Erythroblast (primary cell): ENCODE measurements at regions not wholly inside any gene's neighbourhood (a gene's known extent, or its start where the extent isn't known, plus 50 kb on each side); places are given as distances from the start of the nearest gene placed in this dataset.

Experiments used
- DNase-seq, 2 experiments: peaks; one replicate each; lab custom pipeline; 2025; lab: John Stamatoyannopoulos, UW
- GATA1 ChIP-seq: IDR thresholded peaks from 2 replicates; pipeline ENCODE4 v1.6.1; 2011; ENCODE audit warnings: low read depth, mild to moderate bottlenecking, control low read depth, low read length, moderate library complexity
- POLR2A ChIP-seq: IDR thresholded peaks from 2 replicates; pipeline ENCODE4 v1.6.1; 2011; ENCODE audit warnings: mild to moderate bottlenecking, low read length

GRCh38 chr12:113670742-113671141 lies 199.1 kb upstream of the LHX5 start:
- TF ChIP-seq GATA1, result no peak
- no peak for TF ChIP-seq POLR2A
- no peak for DNase-seq

GRCh38 chr12:113667676-113668356 lies 196.1 kb upstream of the LHX5 start:
- DNase-seq, result no peak
- no peak for TF ChIP-seq POLR2A
- no peak for TF ChIP-seq GATA1

- no peak for DNase-seq
- no peak for TF ChIP-seq POLR2A
- TF ChIP-seq GATA1, result no peak
Measured at GRCh38 chr12:113667095-113667494, 195.4 kb upstream of the LHX5 start.

GRCh38 chr12:113666223-113666622 lies 194.6 kb upstream of the LHX5 start:
- no peak for TF ChIP-seq GATA1
- no peak for TF ChIP-seq POLR2A
- no peak for DNase-seq

GRCh38 chr12:113665457-113665856 lies 193.8 kb upstream of the LHX5 start:
- TF ChIP-seq GATA1 (no peak), POLR2A (no peak)

GRCh38 chr12:113664224-113664681 lies 192.6 kb upstream of the LHX5 start:
- TF ChIP-seq POLR2A (no peak), GATA1 (no peak)
- DNase-seq, result no peak

More at GRCh38 chr12:113665457-113665856, 193.8 kb upstream of the LHX5 start:
- DNase-seq, result no peak

- no peak for DNase-seq
- TF ChIP-seq POLR2A (no peak), GATA1 (no peak)
Measured at GRCh38 chr12:113663396-113663795, 191.7 kb upstream of the LHX5 start.

- DNase-seq, result no peak
- TF ChIP-seq POLR2A (no peak), GATA1 (no peak)
Measured at GRCh38 chr12:113660936-113661335, 189.3 kb upstream of the LHX5 start.

GRCh38 chr12:113659416-113659815 lies 187.7 kb upstream of the LHX5 start:
- TF ChIP-seq GATA1 (no peak), POLR2A (no peak)
- no peak for DNase-seq

GRCh38 chr12:113659015-113659414 lies 187.3 kb upstream of the LHX5 start:
- no peak for DNase-seq

GRCh38 chr12:113658006-113658655 lies 186.5 kb upstream of the LHX5 start:
- no peak for DNase-seq
- no peak for TF ChIP-seq GATA1
- no peak for TF ChIP-seq POLR2A

More at GRCh38 chr12:113659015-113659414, 187.3 kb upstream of the LHX5 start:
- TF ChIP-seq GATA1, result no peak
- no peak for TF ChIP-seq POLR2A

GRCh38 chr12:113655919-113656318 lies 184.2 kb upstream of the LHX5 start:
- no peak for DNase-seq
- TF ChIP-seq POLR2A (no peak), GATA1 (no peak)

- TF ChIP-seq POLR2A, result no peak
- TF ChIP-seq GATA1, result no peak
- DNase-seq, result no peak
Measured at GRCh38 chr12:113655479-113655878, 183.8 kb upstream of the LHX5 start.

GRCh38 chr12:113651662-113652061 lies 180.0 kb upstream of the LHX5 start:
- no peak for DNase-seq
- TF ChIP-seq GATA1 (no peak), POLR2A (no peak)
